ENCODE measurements at regions not wholly inside any gene's neighbourhood (a gene's known extent, or its start where the extent isn't known, plus 50 kb on each side); places are given as distances from the start of the nearest gene placed in this dataset.
"Not testable (repeated sequence)": the region's sequence is repeated elsewhere in the genome, so short reads cannot be mapped to it uniquely, and the experiment has no call there.

GRCh38 chr7:32722837-32723236 lies 168.7 kb downstream of the KBTBD2 start:
- TF ChIP-seq CTCF (IDR thresholded peaks at IDR 0.05; ENCODE audit: low read length); EZH2 (IDR thresholded peaks at IDR 0.05; ENCODE audit: borderline replicate concordance, low read length): not testable (repeated sequence)
